Lower lobe of right lung (tissue), 2 donors: ENCODE measurements at regions not wholly inside any gene's neighbourhood (a gene's known extent, or its start where the extent isn't known, plus 50 kb on each side); places are given as distances from the start of the nearest gene placed in this dataset.
A peak's percentile ranks its signal among the peaks of the same experiment; 100 is the strongest.

ENCODE experiments used
- ATAC-seq, 2 donors: fragments of 200-7000 bp; cut with Tn5 transposase; one replicate each; pipeline ENCODE4 v1.9.1; 2020 to 2022; ENCODE audit warnings: mild to moderate bottlenecking in 2 of 2, moderate library complexity in 2 of 2
- DNase-seq: peaks from one replicate; pipeline ENCODE4 v3.0.0-alpha.2; 2020
- H3K27ac ChIP-seq: fragments of 200-600 bp; one replicate; pipeline ENCODE4 v1.8.0; 2022
- H3K27me3 ChIP-seq: fragments of 200-600 bp; one replicate; pipeline ENCODE4 v1.8.0; 2022; ENCODE audit warnings: low read depth
- H3K36me3 ChIP-seq: fragments of 200-600 bp; one replicate; pipeline ENCODE4 v1.8.0; 2022; ENCODE audit warnings: mild to moderate bottlenecking
- H3K4me1 ChIP-seq: fragments of 200-600 bp; one replicate; pipeline ENCODE4 v1.8.0; 2022
- H3K4me3 ChIP-seq: fragments of 200-600 bp; one replicate; pipeline ENCODE4 v1.8.0; 2022; ENCODE audit warnings: mild to moderate bottlenecking
- H3K9me3 ChIP-seq: fragments of 200-600 bp; one replicate; pipeline ENCODE4 v1.8.0; 2022
- CTCF ChIP-seq: fragments of 200-600 bp; IDR thresholded peaks from one replicate; pipeline ENCODE4 v1.8.0; 2022; ENCODE audit warnings: antibody characterized with exemption, mild to moderate bottlenecking
- intact Hi-C: fragments of 100-400 bp; cut with DNase I; formaldehyde crosslinking; loops from one replicate; pipeline ENCODE4 v1.11.0; 2022
- donor health status: DM: no; HTN: yes; CAD: no; lungs with severe emphysema.

- Histone ChIP-seq H3K27ac (no peak overlapping the region), H3K36me3 (no peaks in the 10 kb centered on the region), H3K27me3 (no peaks in the 10 kb centered on the region), H3K9me3 (no peaks in the 10 kb centered on the region), H3K4me3 (no peak overlapping the region), H3K4me1 (no peaks in the 10 kb centered on the region)
- TF ChIP-seq CTCF, result no peak
- ATAC-seq (no peak), DNase-seq (no peak)
- intact Hi-C loops, result no loop called here
Measured at GRCh38 chr18:66729442-66730239, 125.8 kb upstream of the CDH19 start.

- intact Hi-C loops, result no loop called here
- no peak for TF ChIP-seq CTCF
- no peaks in the 10 kb centered on the region for H3K9me3 ChIP-seq
- H3K27me3 ChIP-seq, result no peaks in the 10 kb centered on the region
- ATAC-seq, result no peak
- no peak overlapping the region for H3K27ac ChIP-seq
- no peak for DNase-seq
- H3K4me3 ChIP-seq, result no peak overlapping the region
- no peaks in the 10 kb centered on the region for H3K36me3 ChIP-seq
- H3K4me1 ChIP-seq, result no peaks in the 10 kb centered on the region
Measured at GRCh38 chr18:66728951-66729350, 125.1 kb upstream of the CDH19 start.

GRCh38 chr18:66727991-66728390, 124.1 kb upstream of the CDH19 start:
- no peaks in the 10 kb centered on the region for H3K9me3 ChIP-seq
- no peak for ATAC-seq
- intact Hi-C loops, result no loop called here
- DNase-seq, result no peak
- H3K36me3 ChIP-seq, result no peaks in the 10 kb centered on the region
- no peaks in the 10 kb centered on the region for H3K4me1 ChIP-seq
- no peaks in the 10 kb centered on the region for H3K27me3 ChIP-seq
- no peak overlapping the region for H3K4me3 ChIP-seq
- TF ChIP-seq CTCF, result no peak
- no peak overlapping the region for H3K27ac ChIP-seq

GRCh38 chr18:66724664-66725356, 120.9 kb upstream of the CDH19 start:
- intact Hi-C loops, result no loop called here
- Histone ChIP-seq H3K9me3 (no peaks in the 10 kb centered on the region), H3K4me3 (no peak overlapping the region), H3K27me3 (no peaks in the 10 kb centered on the region), H3K36me3 (no peaks in the 10 kb centered on the region), H3K4me1 (no peaks in the 10 kb centered on the region), H3K27ac (no peak overlapping the region)
- ATAC-seq (peak; percentile 86 to 97), DNase-seq (no peak)
- no peak for TF ChIP-seq CTCF

GRCh38 chr18:66722671-66723070, 118.8 kb upstream of the CDH19 start:
- no peaks in the 10 kb centered on the region for H3K27me3 ChIP-seq
- no peak for TF ChIP-seq CTCF
- no peak overlapping the region for H3K4me3 ChIP-seq
- H3K36me3 ChIP-seq, result no peaks in the 10 kb centered on the region
- H3K4me1 ChIP-seq, result no peaks in the 10 kb centered on the region
- intact Hi-C loops, result no loop called here
- no peak overlapping the region for H3K27ac ChIP-seq
- DNase-seq, result no peak
- no peak for ATAC-seq
- no peaks in the 10 kb centered on the region for H3K9me3 ChIP-seq
